ENCODE measurements at regions not wholly inside any gene's neighbourhood (a gene's known extent, or its start where the extent isn't known, plus 50 kb on each side); places are given as distances from the start of the nearest gene placed in this dataset.

GRCh38 chr1:106113851-106114250, 942.6 kb upstream of the PRMT6 start:
- Histone ChIP-seq H4K20me1 (ENCODE audit: insufficient read depth, low read depth, low read length) (no peaks in the 10 kb centered on the region), H3K27ac (ENCODE audit: low read length) (no peak overlapping the region), H3K27me3 (ENCODE audit: low read length) (no peaks in the 10 kb centered on the region), H3K9ac (ENCODE audit: low read length) (no peak overlapping the region), H3K79me2 (ENCODE audit: low read length) (no peaks in the 10 kb centered on the region), H3K4me2 (ENCODE audit: low read depth, low read length, poor library complexity, severe bottlenecking) (no peak overlapping the region), H2AFZ (ENCODE audit: low read length) (no peak overlapping the region), H3K4me3 (ENCODE audit: low read length) (no peak overlapping the region), H3K4me1 (ENCODE audit: low read length) (no peaks in the 10 kb centered on the region), H3K9me3 (ENCODE audit: low read length) (peaks cover 15% of the 10 kb centered on the region), H3K9me2 (replicated peaks; ENCODE audit: insufficient read depth, low read length) (no peaks in the 10 kb centered on the region), H3K36me3 (ENCODE audit: insufficient read depth, low read length) (no peaks in the 10 kb centered on the region)
- no peak for DNase-seq

GRCh38 chr1:106120789-106121188, 935.7 kb upstream of the PRMT6 start:
- H3K27ac ChIP-seq (ENCODE audit: low read length), result no peak overlapping the region

DNA sequence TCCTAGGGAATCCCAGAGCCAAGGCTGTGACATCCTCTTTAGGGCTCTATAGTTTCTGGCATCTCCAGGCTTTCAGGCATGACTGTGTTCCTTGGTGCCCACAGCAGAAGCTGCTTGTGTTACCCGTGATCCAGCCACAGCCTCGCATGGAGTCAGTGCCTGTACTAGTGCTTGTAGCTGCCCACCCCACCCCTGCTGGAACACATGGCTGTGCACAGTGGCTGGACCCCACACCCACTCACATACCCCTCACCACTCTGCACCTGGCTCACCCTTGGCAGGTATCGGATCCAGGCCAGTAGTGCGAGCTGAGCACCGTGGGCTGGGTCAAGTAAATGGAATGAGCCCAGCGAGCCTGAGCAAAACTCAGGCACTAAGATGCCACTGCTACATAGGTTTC, 934.7 kb upstream of the PRMT6 start:
- no peaks in the 10 kb centered on the region for H4K20me1 ChIP-seq (ENCODE audit: insufficient read depth, low read depth, low read length)
- H3K36me3 ChIP-seq (ENCODE audit: insufficient read depth, low read length), result no peaks in the 10 kb centered on the region
- H3K79me2 ChIP-seq (ENCODE audit: low read length), result no peaks in the 10 kb centered on the region
- H3K9ac ChIP-seq (ENCODE audit: low read length), result no peak overlapping the region
- H2AFZ ChIP-seq (ENCODE audit: low read length), result no peak overlapping the region
- no peaks in the 10 kb centered on the region for H3K27me3 ChIP-seq (ENCODE audit: low read length)
- H3K4me2 ChIP-seq (ENCODE audit: low read depth, low read length, poor library complexity, severe bottlenecking), result no peak overlapping the region
- H3K4me1 ChIP-seq (ENCODE audit: low read length), result no peaks in the 10 kb centered on the region
- H3K9me3 ChIP-seq (ENCODE audit: low read length), result peaks cover 23% of the 10 kb centered on the region
- no peak overlapping the region for H3K4me3 ChIP-seq (ENCODE audit: low read length)
- no peak overlapping the region for H3K27ac ChIP-seq (ENCODE audit: low read length)
- H3K9me2 ChIP-seq (replicated peaks; ENCODE audit: insufficient read depth, low read length), result no peaks in the 10 kb centered on the region
- no peak for DNase-seq

More at GRCh38 chr1:106120789-106121188, 935.7 kb upstream of the PRMT6 start:
- Histone ChIP-seq H4K20me1 (ENCODE audit: insufficient read depth, low read depth, low read length) (no peaks in the 10 kb centered on the region), H3K4me3 (ENCODE audit: low read length) (no peak overlapping the region), H3K9me3 (ENCODE audit: low read length) (peaks cover 20% of the 10 kb centered on the region), H3K36me3 (ENCODE audit: insufficient read depth, low read length) (no peaks in the 10 kb centered on the region), H3K9ac (ENCODE audit: low read length) (no peak overlapping the region), H3K4me2 (ENCODE audit: low read depth, low read length, poor library complexity, severe bottlenecking) (no peak overlapping the region), H2AFZ (ENCODE audit: low read length) (no peak overlapping the region), H3K9me2 (replicated peaks; ENCODE audit: insufficient read depth, low read length) (no peaks in the 10 kb centered on the region), H3K27me3 (ENCODE audit: low read length) (no peaks in the 10 kb centered on the region), H3K79me2 (ENCODE audit: low read length) (no peaks in the 10 kb centered on the region), H3K4me1 (ENCODE audit: low read length) (no peaks in the 10 kb centered on the region)
- DNase-seq, result no peak

DNA sequence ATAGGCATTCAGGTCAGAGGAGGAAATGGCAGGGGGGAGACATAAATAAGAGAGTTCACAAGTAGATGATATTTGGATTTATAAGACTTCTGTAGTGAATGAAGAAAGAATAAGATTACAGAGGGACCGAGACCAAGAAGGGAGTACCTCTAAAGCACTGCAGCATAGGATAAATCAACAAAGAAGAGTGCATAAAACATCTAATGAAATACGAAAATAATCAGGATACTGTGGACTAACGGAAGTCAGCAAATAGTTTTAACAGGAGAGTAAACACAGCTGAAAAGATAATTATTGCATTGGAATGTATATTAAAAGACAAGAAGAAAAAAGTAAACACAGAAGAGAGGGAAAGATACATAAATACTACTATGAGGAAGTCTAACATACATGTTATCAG, 921.9 kb upstream of the PRMT6 start:
- H3K4me2 ChIP-seq (ENCODE audit: low read depth, low read length, poor library complexity, severe bottlenecking), result no peak overlapping the region
- no peak overlapping the region for H3K27ac ChIP-seq (ENCODE audit: low read length)
- no peak overlapping the region for H2AFZ ChIP-seq (ENCODE audit: low read length)
- H3K9me3 ChIP-seq (ENCODE audit: low read length), result peaks cover 11% of the 10 kb centered on the region; the same call in 1 of the 2 replicates
- H3K4me3 ChIP-seq (ENCODE audit: low read length), result no peak overlapping the region
- H3K27me3 ChIP-seq (ENCODE audit: low read length), result no peaks in the 10 kb centered on the region
- H4K20me1 ChIP-seq (ENCODE audit: insufficient read depth, low read depth, low read length), result no peaks in the 10 kb centered on the region
- H3K4me1 ChIP-seq (ENCODE audit: low read length), result no peaks in the 10 kb centered on the region
- DNase-seq, result no peak
- H3K79me2 ChIP-seq (ENCODE audit: low read length), result no peaks in the 10 kb centered on the region
- no peaks in the 10 kb centered on the region for H3K36me3 ChIP-seq (ENCODE audit: insufficient read depth, low read length)
- H3K9ac ChIP-seq (ENCODE audit: low read length), result no peak overlapping the region
- no peaks in the 10 kb centered on the region for H3K9me2 ChIP-seq (replicated peaks; ENCODE audit: insufficient read depth, low read length)

- peaks cover 26% of the 10 kb centered on the region for H3K9me3 ChIP-seq (ENCODE audit: low read length)
- no peak overlapping the region for H3K9ac ChIP-seq (ENCODE audit: low read length)
- no peaks in the 10 kb centered on the region for H3K27me3 ChIP-seq (ENCODE audit: low read length)
- no peaks in the 10 kb centered on the region for H3K79me2 ChIP-seq (ENCODE audit: low read length)
- no peak for DNase-seq
- no peaks in the 10 kb centered on the region for H4K20me1 ChIP-seq (ENCODE audit: insufficient read depth, low read depth, low read length)
- H3K4me3 ChIP-seq (ENCODE audit: low read length), result no peak overlapping the region
- H2AFZ ChIP-seq (ENCODE audit: low read length), result no peak overlapping the region
- H3K36me3 ChIP-seq (ENCODE audit: insufficient read depth, low read length), result no peaks in the 10 kb centered on the region
- H3K4me1 ChIP-seq (ENCODE audit: low read length), result no peaks in the 10 kb centered on the region
- H3K4me2 ChIP-seq (ENCODE audit: low read depth, low read length, poor library complexity, severe bottlenecking), result no peak overlapping the region
- no peak overlapping the region for H3K27ac ChIP-seq (ENCODE audit: low read length)
- H3K9me2 ChIP-seq (replicated peaks; ENCODE audit: insufficient read depth, low read length), result no peaks in the 10 kb centered on the region
Observed at GRCh38 chr1:106173101-106173500, 883.4 kb upstream of the PRMT6 start.

DNA sequence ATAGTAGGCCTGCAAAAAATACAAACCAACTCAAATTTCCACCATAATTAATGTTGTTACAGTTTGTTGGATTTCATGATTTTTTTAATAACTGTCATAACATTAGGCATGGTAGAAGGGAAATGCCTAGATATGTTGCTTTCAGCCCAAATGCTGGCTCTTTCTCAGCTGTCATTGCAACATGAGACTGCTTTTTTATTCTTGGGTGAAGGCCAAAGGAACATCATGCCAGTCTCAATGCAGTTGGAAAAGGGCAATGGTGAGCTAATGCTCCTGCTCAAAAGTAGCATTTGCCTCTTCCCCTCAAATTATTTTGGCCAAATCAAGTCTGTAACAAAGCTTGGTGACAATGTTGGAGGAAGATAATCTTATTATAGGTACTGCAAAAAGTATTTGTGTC, 877.7 kb upstream of the PRMT6 start:
- Histone ChIP-seq H3K27ac (ENCODE audit: low read length) (no peak overlapping the region), H3K9ac (ENCODE audit: low read length) (no peak overlapping the region), H4K20me1 (ENCODE audit: insufficient read depth, low read depth, low read length) (no peaks in the 10 kb centered on the region), H2AFZ (ENCODE audit: low read length) (no peak overlapping the region), H3K4me2 (ENCODE audit: low read depth, low read length, poor library complexity, severe bottlenecking) (no peak overlapping the region), H3K27me3 (ENCODE audit: low read length) (no peaks in the 10 kb centered on the region), H3K9me2 (replicated peaks; ENCODE audit: insufficient read depth, low read length) (no peaks in the 10 kb centered on the region), H3K4me3 (ENCODE audit: low read length) (no peak overlapping the region), H3K36me3 (ENCODE audit: insufficient read depth, low read length) (no peaks in the 10 kb centered on the region), H3K9me3 (ENCODE audit: low read length) (peaks cover 34% of the 10 kb centered on the region), H3K4me1 (ENCODE audit: low read length) (no peaks in the 10 kb centered on the region), H3K79me2 (ENCODE audit: low read length) (no peaks in the 10 kb centered on the region)
- DNase-seq, result no peak

GRCh38 chr1:106181866-106182265, 874.6 kb upstream of the PRMT6 start:
- no peak overlapping the region for H3K9ac ChIP-seq (ENCODE audit: low read length)

DNA sequence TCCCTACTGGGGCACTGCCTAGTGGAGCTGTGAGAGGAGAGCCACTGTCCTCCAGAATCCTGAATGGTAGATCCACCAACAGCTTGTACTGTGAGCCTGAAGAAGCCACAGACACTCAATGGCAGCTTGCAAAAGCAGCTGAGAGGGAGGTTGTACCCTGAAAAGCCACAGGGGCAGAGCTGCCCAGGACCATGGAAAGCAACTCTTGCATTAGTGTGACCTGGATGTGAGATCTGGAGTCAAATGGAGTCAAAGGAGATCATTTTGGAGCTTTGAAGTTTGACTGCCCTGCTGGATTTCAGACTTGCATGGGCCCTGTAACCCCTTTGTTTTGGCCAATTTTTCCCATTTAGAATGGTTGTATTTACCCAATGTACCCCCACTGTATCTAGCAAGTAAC, 871.4 kb upstream of the PRMT6 start:
- no peaks in the 10 kb centered on the region for H4K20me1 ChIP-seq (ENCODE audit: insufficient read depth, low read depth, low read length)
- no peak overlapping the region for H2AFZ ChIP-seq (ENCODE audit: low read length)
- no peak for DNase-seq
- H3K27me3 ChIP-seq (ENCODE audit: low read length), result no peaks in the 10 kb centered on the region
- no peaks in the 10 kb centered on the region for H3K36me3 ChIP-seq (ENCODE audit: insufficient read depth, low read length)
- H3K27ac ChIP-seq (ENCODE audit: low read length), result no peak overlapping the region
- no peaks in the 10 kb centered on the region for H3K4me1 ChIP-seq (ENCODE audit: low read length)
- no peak overlapping the region for H3K4me2 ChIP-seq (ENCODE audit: low read depth, low read length, poor library complexity, severe bottlenecking)
- H3K9ac ChIP-seq (ENCODE audit: low read length), result no peak overlapping the region
- H3K9me2 ChIP-seq (replicated peaks; ENCODE audit: insufficient read depth, low read length), result no peaks in the 10 kb centered on the region
- H3K9me3 ChIP-seq (ENCODE audit: low read length), result peaks cover 21% of the 10 kb centered on the region
- no peaks in the 10 kb centered on the region for H3K79me2 ChIP-seq (ENCODE audit: low read length)
- H3K4me3 ChIP-seq (ENCODE audit: low read length), result no peak overlapping the region

More at GRCh38 chr1:106181866-106182265, 874.6 kb upstream of the PRMT6 start:
- Histone ChIP-seq H3K79me2 (ENCODE audit: low read length) (no peaks in the 10 kb centered on the region), H3K4me1 (ENCODE audit: low read length) (no peaks in the 10 kb centered on the region), H3K4me3 (ENCODE audit: low read length) (no peak overlapping the region), H3K36me3 (ENCODE audit: insufficient read depth, low read length) (no peaks in the 10 kb centered on the region), H3K27ac (ENCODE audit: low read length) (no peak overlapping the region), H4K20me1 (ENCODE audit: insufficient read depth, low read depth, low read length) (no peaks in the 10 kb centered on the region), H3K9me3 (ENCODE audit: low read length) (peaks cover 23% of the 10 kb centered on the region), H3K9me2 (replicated peaks; ENCODE audit: insufficient read depth, low read length) (no peaks in the 10 kb centered on the region), H3K4me2 (ENCODE audit: low read depth, low read length, poor library complexity, severe bottlenecking) (no peak overlapping the region), H2AFZ (ENCODE audit: low read length) (no peak overlapping the region), H3K27me3 (ENCODE audit: low read length) (no peaks in the 10 kb centered on the region)
- no peak for DNase-seq

DNA sequence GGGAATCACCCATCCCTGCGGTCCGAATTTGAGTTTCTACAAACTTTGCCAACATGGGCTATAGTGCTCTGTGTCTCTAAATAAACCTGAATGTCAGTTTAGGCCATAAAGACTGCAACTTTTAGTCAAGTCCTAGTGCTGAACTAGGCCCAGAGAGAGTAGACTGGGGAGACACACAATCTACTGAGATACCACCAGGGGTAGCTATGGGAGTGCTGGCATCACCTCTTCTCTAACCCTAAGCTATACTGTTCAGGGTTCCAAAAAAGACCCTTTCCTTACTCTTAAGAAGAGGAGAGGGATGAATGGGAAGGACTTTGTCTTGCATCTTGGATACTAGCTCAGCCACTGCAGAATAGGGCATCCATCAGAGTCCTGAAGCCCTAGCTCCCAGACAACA, 866.7 kb upstream of the PRMT6 start:
- H4K20me1 ChIP-seq (ENCODE audit: insufficient read depth, low read depth, low read length), result no peaks in the 10 kb centered on the region
- H3K4me3 ChIP-seq (ENCODE audit: low read length), result no peak overlapping the region
- H2AFZ ChIP-seq (ENCODE audit: low read length), result no peak overlapping the region
- H3K4me1 ChIP-seq (ENCODE audit: low read length), result no peaks in the 10 kb centered on the region
- no peak overlapping the region for H3K4me2 ChIP-seq (ENCODE audit: low read depth, low read length, poor library complexity, severe bottlenecking)
- no peak for DNase-seq
- no peaks in the 10 kb centered on the region for H3K79me2 ChIP-seq (ENCODE audit: low read length)
- H3K36me3 ChIP-seq (ENCODE audit: insufficient read depth, low read length), result no peaks in the 10 kb centered on the region
- no peak overlapping the region for H3K9ac ChIP-seq (ENCODE audit: low read length)
- no peak overlapping the region for H3K27ac ChIP-seq (ENCODE audit: low read length)
- H3K9me2 ChIP-seq (replicated peaks; ENCODE audit: insufficient read depth, low read length), result no peaks in the 10 kb centered on the region
- H3K27me3 ChIP-seq (ENCODE audit: low read length), result no peaks in the 10 kb centered on the region
- peaks cover 17% of the 10 kb centered on the region for H3K9me3 ChIP-seq (ENCODE audit: low read length)

Data from Karpas-422 (cell line).